ENCODE measurements at regions not wholly inside any gene's neighbourhood (a gene's known extent, or its start where the extent isn't known, plus 50 kb on each side); places are given as distances from the start of the nearest gene placed in this dataset.
"Not testable (repeated sequence)": the region's sequence is repeated elsewhere in the genome, so short reads cannot be mapped to it uniquely, and the experiment has no call there.

DNA sequence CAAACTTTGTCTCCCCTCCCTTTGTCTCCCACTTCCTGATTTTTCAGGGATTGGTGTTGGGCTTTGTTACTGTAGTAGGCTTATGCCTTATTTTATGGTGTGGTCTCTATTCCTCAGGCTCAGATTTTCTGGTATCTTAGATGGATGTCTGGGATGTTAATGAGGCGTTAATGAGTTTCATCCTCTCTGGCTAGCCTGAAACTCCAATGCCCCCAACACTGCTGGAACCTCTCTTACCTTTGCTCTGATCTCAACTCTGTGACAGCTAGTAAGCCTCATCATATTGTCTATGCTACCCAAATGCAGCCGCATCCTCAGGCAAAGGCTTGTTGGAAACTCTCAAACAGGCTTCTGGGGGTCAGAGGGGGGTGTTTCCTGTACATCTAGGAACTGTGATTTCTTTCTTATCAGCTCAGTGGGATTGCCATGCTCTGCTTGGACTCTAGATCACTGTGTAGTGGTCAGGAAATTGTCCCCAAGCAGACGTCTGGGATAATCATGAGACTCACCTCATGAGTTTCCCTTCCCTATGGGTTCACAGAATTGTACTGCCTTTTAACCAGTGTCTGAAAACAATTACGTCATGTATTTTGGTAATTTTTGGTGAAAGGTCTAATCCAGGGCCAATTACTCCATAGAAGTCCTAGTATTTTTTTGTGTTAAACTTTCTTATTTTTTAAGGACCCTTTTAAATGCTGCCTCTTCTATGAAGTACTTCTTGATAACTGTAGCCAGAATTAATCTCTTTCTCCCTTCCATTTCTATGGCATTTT, 88.8 kb upstream of the TRPC7 start (continued):
- TF ChIP-seq, protein P1, sequence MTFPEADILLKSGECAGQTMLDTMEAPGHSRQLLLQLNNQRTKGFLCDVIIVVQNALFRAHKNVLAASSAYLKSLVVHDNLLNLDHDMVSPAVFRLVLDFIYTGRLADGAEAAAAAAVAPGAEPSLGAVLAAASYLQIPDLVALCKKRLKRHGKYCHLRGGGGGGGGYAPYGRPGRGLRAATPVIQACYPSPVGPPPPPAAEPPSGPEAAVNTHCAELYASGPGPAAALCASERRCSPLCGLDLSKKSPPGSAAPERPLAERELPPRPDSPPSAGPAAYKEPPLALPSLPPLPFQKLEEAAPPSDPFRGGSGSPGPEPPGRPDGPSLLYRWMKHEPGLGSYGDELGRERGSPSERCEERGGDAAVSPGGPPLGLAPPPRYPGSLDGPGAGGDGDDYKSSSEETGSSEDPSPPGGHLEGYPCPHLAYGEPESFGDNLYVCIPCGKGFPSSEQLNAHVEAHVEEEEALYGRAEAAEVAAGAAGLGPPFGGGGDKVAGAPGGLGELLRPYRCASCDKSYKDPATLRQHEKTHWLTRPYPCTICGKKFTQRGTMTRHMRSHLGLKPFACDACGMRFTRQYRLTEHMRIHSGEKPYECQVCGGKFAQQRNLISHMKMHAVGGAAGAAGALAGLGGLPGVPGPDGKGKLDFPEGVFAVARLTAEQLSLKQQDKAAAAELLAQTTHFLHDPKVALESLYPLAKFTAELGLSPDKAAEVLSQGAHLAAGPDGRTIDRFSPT (tag by site-specific recombination; IDR thresholded peaks at IDR 0.05): no peak
- no peak for TF ChIP-seq ZNF544 (tag by site-specific recombination; IDR thresholded peaks at IDR 0.05)
- no peak for TF ChIP-seq ZBTB17 (tag by site-specific recombination; IDR thresholded peaks at IDR 0.05)
- no peak for TF ChIP-seq ZNF335 (tag by site-specific recombination; conservative IDR thresholded peaks at IDR 0.05)
- TF ChIP-seq ZNF670 (tag by site-specific recombination; IDR thresholded peaks at IDR 0.05; ENCODE audit: low read depth): no peak

GRCh38 chr5:136453199-136453598, 87.9 kb upstream of the TRPC7 start:
- ChIA-PET POLR2A (no interaction called here), CTCF (no interaction called here)
- H3K4me1 ChIP-seq (ENCODE audit: control insufficient read depth, insufficient read depth, low read length): no peaks in the 10 kb centered on the region; the same call in 1 of the 2 replicates
- TF ChIP-seq FEZF1 (tag by site-specific recombination; IDR thresholded peaks at IDR 0.05) (no peak), SETDB1 (IDR thresholded peaks at IDR 0.05; ENCODE audit: insufficient read length, low read length) (no peak), MEIS1 (CRISPR knock-in tag; IDR thresholded peaks at IDR 0.05; ENCODE audit: borderline replicate concordance) (no peak)
- H3K9me3 ChIP-seq (ENCODE audit: control insufficient read depth, insufficient read depth, low read depth, low read length): no peaks in the 10 kb centered on the region
- no peaks in the 10 kb centered on the region for H3K36me3 ChIP-seq (ENCODE audit: control insufficient read depth in 2 of 2, insufficient read depth in 1 of 2, low read length in 2 of 2)
- no peak overlapping the region for H3K27ac ChIP-seq (ENCODE audit: extremely low read depth, low read depth, low read length)
- no peak overlapping the region for H3K4me3 ChIP-seq (ENCODE audit: low read depth, low read length)

DNA sequence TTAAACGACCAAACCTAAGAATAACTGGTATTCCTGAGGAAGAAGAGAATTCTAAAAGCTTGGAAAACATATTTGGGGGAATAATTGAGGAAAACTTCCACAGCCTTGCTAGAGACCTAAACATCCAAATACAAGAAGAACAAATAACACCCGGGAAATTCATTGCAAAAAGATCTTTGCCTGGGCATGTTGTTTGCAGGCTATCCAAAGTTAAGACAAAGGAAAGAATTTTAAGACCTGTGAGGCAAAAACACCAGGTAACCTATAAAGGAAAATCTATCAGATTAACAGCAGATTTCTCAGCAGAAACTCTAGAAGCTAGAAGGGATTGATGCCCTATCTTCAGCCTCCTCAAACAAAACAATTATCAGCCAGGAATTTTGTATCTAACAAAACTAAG, 82.2 kb upstream of the TRPC7 start:
- H3K4me1 ChIP-seq (ENCODE audit: control insufficient read depth, insufficient read depth, low read length); H3K36me3 ChIP-seq (ENCODE audit: control insufficient read depth in 2 of 2, insufficient read depth in 1 of 2, low read length in 2 of 2); H3K27ac ChIP-seq (ENCODE audit: extremely low read depth, low read depth, low read length); H3K9me3 ChIP-seq (ENCODE audit: control insufficient read depth, insufficient read depth, low read depth, low read length); H3K4me3 ChIP-seq (ENCODE audit: low read depth, low read length); POLR2A ChIA-PET: not testable (repeated sequence)
- CTCF ChIA-PET: interaction anchor here (0.7 to 1.5 kb wide), 6 partner anchors 10 to 198 kb away, joined by 3 to 6 read pairs (median 4); no protein-coding TSS in a partner anchor

- ChIA-PET POLR2A (no interaction called here), CTCF (interaction anchor here (0.6 to 1.5 kb wide), 6 partner anchors 11 to 1935 kb away, joined by 3 to 6 read pairs (median 4); no protein-coding TSS in a partner anchor)
- no peak overlapping the region for H3K27ac ChIP-seq (ENCODE audit: extremely low read depth, low read depth, low read length)
- no peaks in the 10 kb centered on the region for H3K9me3 ChIP-seq (ENCODE audit: control insufficient read depth, insufficient read depth, low read depth, low read length)
- no peaks in the 10 kb centered on the region for H3K36me3 ChIP-seq (ENCODE audit: control insufficient read depth in 2 of 2, insufficient read depth in 1 of 2, low read length in 2 of 2)
- H3K4me3 ChIP-seq (ENCODE audit: low read depth, low read length): no peak overlapping the region
- no peaks in the 10 kb centered on the region for H3K4me1 ChIP-seq (ENCODE audit: control insufficient read depth, insufficient read depth, low read length)
- TF ChIP-seq ZNF48 (tag by site-specific recombination; IDR thresholded peaks at IDR 0.05) (no peak), ZNF121 (tag by site-specific recombination; IDR thresholded peaks at IDR 0.05) (no peak), ZNF768 (tag by site-specific recombination; IDR thresholded peaks at IDR 0.05) (no peak), ZNF394 (tag by site-specific recombination; IDR thresholded peaks at IDR 0.05; ENCODE audit: borderline replicate concordance) (no peak), SETDB1 (IDR thresholded peaks at IDR 0.05; ENCODE audit: insufficient read length, low read length) (no peak), ZBTB17 (tag by site-specific recombination; IDR thresholded peaks at IDR 0.05) (no peak), ZNF416 (tag by site-specific recombination; IDR thresholded peaks at IDR 0.05) (no peak)
- TF ChIP-seq, protein P2, sequence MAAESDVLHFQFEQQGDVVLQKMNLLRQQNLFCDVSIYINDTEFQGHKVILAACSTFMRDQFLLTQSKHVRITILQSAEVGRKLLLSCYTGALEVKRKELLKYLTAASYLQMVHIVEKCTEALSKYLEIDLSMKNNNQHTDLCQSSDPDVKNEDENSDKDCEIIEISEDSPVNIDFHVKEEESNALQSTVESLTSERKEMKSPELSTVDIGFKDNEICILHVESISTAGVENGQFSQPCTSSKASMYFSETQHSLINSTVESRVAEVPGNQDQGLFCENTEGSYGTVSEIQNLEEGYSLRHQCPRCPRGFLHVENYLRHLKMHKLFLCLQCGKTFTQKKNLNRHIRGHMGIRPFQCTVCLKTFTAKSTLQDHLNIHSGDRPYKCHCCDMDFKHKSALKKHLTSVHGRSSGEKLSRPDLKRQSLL (tag by site-specific recombination; IDR thresholded peaks at IDR 0.05): no peak
- TF ChIP-seq, protein P3, sequence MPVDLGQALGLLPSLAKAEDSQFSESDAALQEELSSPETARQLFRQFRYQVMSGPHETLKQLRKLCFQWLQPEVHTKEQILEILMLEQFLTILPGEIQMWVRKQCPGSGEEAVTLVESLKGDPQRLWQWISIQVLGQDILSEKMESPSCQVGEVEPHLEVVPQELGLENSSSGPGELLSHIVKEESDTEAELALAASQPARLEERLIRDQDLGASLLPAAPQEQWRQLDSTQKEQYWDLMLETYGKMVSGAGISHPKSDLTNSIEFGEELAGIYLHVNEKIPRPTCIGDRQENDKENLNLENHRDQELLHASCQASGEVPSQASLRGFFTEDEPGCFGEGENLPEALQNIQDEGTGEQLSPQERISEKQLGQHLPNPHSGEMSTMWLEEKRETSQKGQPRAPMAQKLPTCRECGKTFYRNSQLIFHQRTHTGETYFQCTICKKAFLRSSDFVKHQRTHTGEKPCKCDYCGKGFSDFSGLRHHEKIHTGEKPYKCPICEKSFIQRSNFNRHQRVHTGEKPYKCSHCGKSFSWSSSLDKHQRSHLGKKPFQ (tag by site-specific recombination; IDR thresholded peaks at IDR 0.05): no peak
- TF ChIP-seq, protein P4, sequence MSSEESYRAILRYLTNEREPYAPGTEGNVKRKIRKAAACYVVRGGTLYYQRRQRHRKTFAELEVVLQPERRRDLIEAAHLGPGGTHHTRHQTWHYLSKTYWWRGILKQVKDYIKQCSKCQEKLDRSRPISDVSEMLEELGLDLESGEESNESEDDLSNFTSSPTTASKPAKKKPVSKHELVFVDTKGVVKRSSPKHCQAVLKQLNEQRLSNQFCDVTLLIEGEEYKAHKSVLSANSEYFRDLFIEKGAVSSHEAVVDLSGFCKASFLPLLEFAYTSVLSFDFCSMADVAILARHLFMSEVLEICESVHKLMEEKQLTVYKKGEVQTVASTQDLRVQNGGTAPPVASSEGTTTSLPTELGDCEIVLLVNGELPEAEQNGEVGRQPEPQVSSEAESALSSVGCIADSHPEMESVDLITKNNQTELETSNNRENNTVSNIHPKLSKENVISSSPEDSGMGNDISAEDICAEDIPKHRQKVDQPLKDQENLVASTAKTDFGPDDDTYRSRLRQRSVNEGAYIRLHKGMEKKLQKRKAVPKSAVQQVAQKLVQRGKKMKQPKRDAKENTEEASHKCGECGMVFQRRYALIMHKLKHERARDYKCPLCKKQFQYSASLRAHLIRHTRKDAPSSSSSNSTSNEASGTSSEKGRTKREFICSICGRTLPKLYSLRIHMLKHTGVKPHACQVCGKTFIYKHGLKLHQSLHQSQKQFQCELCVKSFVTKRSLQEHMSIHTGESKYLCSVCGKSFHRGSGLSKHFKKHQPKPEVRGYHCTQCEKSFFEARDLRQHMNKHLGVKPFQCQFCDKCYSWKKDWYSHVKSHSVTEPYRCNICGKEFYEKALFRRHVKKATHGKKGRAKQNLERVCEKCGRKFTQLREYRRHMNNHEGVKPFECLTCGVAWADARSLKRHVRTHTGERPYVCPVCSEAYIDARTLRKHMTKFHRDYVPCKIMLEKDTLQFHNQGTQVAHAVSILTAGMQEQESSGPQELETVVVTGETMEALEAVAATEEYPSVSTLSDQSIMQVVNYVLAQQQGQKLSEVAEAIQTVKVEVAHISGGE (tag by site-specific recombination; conservative IDR thresholded peaks at IDR 0.05; ENCODE audit: low read depth): no peak
- TF ChIP-seq, protein P5, sequence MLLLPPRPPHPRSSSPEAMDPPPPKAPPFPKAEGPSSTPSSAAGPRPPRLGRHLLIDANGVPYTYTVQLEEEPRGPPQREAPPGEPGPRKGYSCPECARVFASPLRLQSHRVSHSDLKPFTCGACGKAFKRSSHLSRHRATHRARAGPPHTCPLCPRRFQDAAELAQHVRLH (tag by site-specific recombination; IDR thresholded peaks at IDR 0.05): no peak
- TF ChIP-seq, protein P6, sequence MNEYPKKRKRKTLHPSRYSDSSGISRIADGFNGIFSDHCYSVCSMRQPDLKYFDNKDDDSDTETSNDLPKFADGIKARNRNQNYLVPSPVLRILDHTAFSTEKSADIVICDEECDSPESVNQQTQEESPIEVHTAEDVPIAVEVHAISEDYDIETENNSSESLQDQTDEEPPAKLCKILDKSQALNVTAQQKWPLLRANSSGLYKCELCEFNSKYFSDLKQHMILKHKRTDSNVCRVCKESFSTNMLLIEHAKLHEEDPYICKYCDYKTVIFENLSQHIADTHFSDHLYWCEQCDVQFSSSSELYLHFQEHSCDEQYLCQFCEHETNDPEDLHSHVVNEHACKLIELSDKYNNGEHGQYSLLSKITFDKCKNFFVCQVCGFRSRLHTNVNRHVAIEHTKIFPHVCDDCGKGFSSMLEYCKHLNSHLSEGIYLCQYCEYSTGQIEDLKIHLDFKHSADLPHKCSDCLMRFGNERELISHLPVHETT (tag by site-specific recombination; IDR thresholded peaks at IDR 0.05): no peak
Observed at GRCh38 chr5:136446565-136446964, 81.2 kb upstream of the TRPC7 start.

All from HEK293 (cell line).